ENCODE measurements at regions not wholly inside any gene's neighbourhood (a gene's known extent, or its start where the extent isn't known, plus 50 kb on each side); places are given as distances from the start of the nearest gene placed in this dataset.

DNA sequence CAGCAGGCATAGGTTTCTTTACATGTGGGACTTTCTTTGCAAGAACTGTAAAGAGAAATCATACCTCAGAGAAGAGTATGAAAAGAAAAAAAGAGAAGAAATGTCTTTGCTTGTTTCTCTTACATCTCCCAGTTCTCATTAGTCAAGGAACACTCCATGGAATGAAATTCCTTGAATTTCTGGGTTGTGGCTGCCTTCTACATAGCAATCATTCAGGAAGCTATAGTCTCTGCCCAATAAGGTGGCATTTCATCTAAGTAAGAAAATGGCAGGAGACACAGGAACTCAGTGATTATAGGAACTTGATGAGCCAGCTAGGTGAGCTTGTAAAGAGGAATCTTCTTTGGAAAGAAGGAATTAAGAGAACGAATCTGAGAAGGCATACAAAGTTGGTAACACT lies 197.0 kb upstream of the FKBP1C start:
- TF ChIP-seq EZH2 (IDR thresholded peaks at IDR 0.05; ENCODE audit: borderline replicate concordance, insufficient read depth, low read depth, low read length, poor library complexity, severe bottlenecking) = no peak
- TF ChIP-seq, protein P1, sequence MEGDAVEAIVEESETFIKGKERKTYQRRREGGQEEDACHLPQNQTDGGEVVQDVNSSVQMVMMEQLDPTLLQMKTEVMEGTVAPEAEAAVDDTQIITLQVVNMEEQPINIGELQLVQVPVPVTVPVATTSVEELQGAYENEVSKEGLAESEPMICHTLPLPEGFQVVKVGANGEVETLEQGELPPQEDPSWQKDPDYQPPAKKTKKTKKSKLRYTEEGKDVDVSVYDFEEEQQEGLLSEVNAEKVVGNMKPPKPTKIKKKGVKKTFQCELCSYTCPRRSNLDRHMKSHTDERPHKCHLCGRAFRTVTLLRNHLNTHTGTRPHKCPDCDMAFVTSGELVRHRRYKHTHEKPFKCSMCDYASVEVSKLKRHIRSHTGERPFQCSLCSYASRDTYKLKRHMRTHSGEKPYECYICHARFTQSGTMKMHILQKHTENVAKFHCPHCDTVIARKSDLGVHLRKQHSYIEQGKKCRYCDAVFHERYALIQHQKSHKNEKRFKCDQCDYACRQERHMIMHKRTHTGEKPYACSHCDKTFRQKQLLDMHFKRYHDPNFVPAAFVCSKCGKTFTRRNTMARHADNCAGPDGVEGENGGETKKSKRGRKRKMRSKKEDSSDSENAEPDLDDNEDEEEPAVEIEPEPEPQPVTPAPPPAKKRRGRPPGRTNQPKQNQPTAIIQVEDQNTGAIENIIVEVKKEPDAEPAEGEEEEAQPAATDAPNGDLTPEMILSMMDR (IDR thresholded peaks at IDR 0.05) = no peak

Data from B cell (primary cell).